ENCODE measurements at regions not wholly inside any gene's neighbourhood (a gene's known extent, or its start where the extent isn't known, plus 50 kb on each side); places are given as distances from the start of the nearest gene placed in this dataset.

GRCh38 chr2:128632501-128632800 lies 313.8 kb upstream of the HS6ST1 start:
- TF ChIP-seq CTCF (optimal IDR thresholded peaks at IDR 0.05 in 1 of 3, IDR thresholded peaks at IDR 0.05 in 1 of 3, conservative IDR thresholded peaks at IDR 0.05 in 1 of 3; ENCODE audit: extremely low read depth in 1 of 3, insufficient read depth in 2 of 3, low read length in 3 of 3) (no peak), EZH2 (IDR thresholded peaks at IDR 0.05; ENCODE audit: low read length) (no peak)
